Sigmoid colon (tissue), 4 donors: ENCODE measurements at regions not wholly inside any gene's neighbourhood (a gene's known extent, or its start where the extent isn't known, plus 50 kb on each side); places are given as distances from the start of the nearest gene placed in this dataset.

Experiments
- EP300 ChIP-seq, 4 donors: sonication (generic); formaldehyde crosslinking; IDR thresholded peaks; one replicate each; pipeline ENCODE4 v1.6.1; 2017; ENCODE audit warnings: antibody characterized with exemption in 4 of 4
- POLR2A ChIP-seq, 2 donors: fragments of 450-650 bp; IDR thresholded peaks; one replicate each; pipeline ENCODE4 v1.6.1; 2016; ENCODE audit warnings: antibody characterized with exemption in 2 of 2, mild to moderate bottlenecking in 2 of 2, moderate library complexity in 2 of 2
- POLR2AphosphoS5 ChIP-seq, 4 donors: sonication (generic); formaldehyde crosslinking; IDR thresholded peaks; one replicate each; pipeline ENCODE4 v1.6.1; 2017; ENCODE audit warnings: antibody characterized with exemption in 4 of 4
- TF ChIP-seq, protein P1 (sequence below), 4 experiments: fragments of 450-650 bp in 3 of 4; fragments of 200-600 bp in 1 of 4; IDR thresholded peaks; one replicate each; pipeline ENCODE4 v1.5.1; 2016 to 2019; ENCODE audit warnings: antibody characterized with exemption in 4 of 4, mild to moderate bottlenecking in 3 of 4, moderate library complexity in 2 of 4

DNA sequence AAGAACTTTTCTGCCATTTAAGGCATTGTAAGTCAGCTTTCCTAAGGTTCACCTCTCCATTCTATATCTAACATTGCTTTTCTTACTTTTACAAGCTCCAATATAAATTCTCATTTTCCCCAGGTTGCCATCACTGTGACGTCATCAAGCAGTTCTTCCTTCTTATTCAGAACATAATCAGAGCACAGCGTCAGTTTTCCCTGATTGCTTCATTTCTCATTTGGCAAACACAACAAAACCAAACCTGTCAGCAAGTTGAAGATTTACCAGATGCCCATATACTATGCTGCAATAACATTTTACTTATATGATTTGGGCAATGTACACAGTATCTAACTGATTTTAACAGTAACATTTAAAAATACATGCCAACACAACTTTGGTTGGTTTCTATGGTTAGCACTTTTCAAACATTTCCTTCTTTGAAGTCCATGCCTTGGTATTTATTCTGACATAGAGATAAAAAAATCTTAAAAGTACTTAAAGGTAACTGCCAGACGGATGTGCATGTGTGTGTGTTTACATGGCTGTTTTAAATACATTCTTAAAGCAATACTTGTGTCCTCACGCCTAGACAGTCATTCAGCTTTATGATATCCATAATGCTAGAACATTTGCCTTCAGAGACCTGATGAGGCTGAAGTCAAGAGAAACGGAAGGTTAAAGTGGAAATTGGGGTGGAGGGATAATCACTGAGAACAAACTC, 264.0 kb downstream of the KLF12 start:
- TF ChIP-seq POLR2A (IDR thresholded peaks at IDR 0.05) (no peak), EP300 (IDR thresholded peaks at IDR 0.05) (no peak), POLR2AphosphoS5 (IDR thresholded peaks at IDR 0.05) (peak in 1 of 4 donors; percentile 33)
- TF ChIP-seq, protein P1, sequence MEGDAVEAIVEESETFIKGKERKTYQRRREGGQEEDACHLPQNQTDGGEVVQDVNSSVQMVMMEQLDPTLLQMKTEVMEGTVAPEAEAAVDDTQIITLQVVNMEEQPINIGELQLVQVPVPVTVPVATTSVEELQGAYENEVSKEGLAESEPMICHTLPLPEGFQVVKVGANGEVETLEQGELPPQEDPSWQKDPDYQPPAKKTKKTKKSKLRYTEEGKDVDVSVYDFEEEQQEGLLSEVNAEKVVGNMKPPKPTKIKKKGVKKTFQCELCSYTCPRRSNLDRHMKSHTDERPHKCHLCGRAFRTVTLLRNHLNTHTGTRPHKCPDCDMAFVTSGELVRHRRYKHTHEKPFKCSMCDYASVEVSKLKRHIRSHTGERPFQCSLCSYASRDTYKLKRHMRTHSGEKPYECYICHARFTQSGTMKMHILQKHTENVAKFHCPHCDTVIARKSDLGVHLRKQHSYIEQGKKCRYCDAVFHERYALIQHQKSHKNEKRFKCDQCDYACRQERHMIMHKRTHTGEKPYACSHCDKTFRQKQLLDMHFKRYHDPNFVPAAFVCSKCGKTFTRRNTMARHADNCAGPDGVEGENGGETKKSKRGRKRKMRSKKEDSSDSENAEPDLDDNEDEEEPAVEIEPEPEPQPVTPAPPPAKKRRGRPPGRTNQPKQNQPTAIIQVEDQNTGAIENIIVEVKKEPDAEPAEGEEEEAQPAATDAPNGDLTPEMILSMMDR (IDR thresholded peaks at IDR 0.05): no peak
